ENCODE measurements at regions not wholly inside any gene's neighbourhood (a gene's known extent, or its start where the extent isn't known, plus 50 kb on each side); places are given as distances from the start of the nearest gene placed in this dataset.

- no peak for DNase-seq (ENCODE audit: low read depth in 2 of 2)
These were observed 161.3 kb downstream of the HAUS1 start for GRCh38 chr18:46265196-46266156.

- DNase-seq (ENCODE audit: low read depth in 2 of 2) = no peak
These were observed 162.3 kb downstream of the HAUS1 start for GRCh38 chr18:46266473-46266872.

GRCh38 chr18:46268671-46269070 lies 164.5 kb downstream of the HAUS1 start:
- no peak for DNase-seq (ENCODE audit: low read depth in 2 of 2)

- DNase-seq (ENCODE audit: low read depth in 2 of 2) = no peak
These were observed 165.1 kb downstream of the HAUS1 start for GRCh38 chr18:46269275-46269674.

- DNase-seq (ENCODE audit: low read depth in 2 of 2) = no peak
These were observed 167.3 kb downstream of the HAUS1 start for GRCh38 chr18:46271488-46271887.

- no peak for DNase-seq (ENCODE audit: low read depth in 2 of 2)
These were observed 169.7 kb downstream of the HAUS1 start for GRCh38 chr18:46273861-46274260.

- no peak for DNase-seq (ENCODE audit: low read depth in 2 of 2)
These were observed 170.1 kb downstream of the HAUS1 start for GRCh38 chr18:46274266-46274665.

GRCh38 chr18:46275370-46275769 lies 171.2 kb downstream of the HAUS1 start:
- no peak for DNase-seq (ENCODE audit: low read depth in 2 of 2)

GRCh38 chr18:46276748-46277147 lies 172.6 kb downstream of the HAUS1 start:
- no peak for DNase-seq (ENCODE audit: low read depth in 2 of 2)

GRCh38 chr18:46278481-46279465 lies 174.6 kb downstream of the HAUS1 start:
- no peak for DNase-seq (ENCODE audit: low read depth in 2 of 2)

- no peak for DNase-seq (ENCODE audit: low read depth in 2 of 2)
These were observed 175.5 kb downstream of the HAUS1 start for GRCh38 chr18:46279673-46280072.

GRCh38 chr18:46281185-46282176 lies 177.3 kb downstream of the HAUS1 start:
- peak; percentile 21 to 35 for DNase-seq (ENCODE audit: low read depth in 2 of 2)

GRCh38 chr18:46282177-46282570 lies 178.0 kb downstream of the HAUS1 start:
- DNase-seq (ENCODE audit: low read depth in 2 of 2) = no peak

GRCh38 chr18:46282646-46283045 lies 178.5 kb downstream of the HAUS1 start:
- DNase-seq (ENCODE audit: low read depth in 2 of 2) = no peak

GRCh38 chr18:46283268-46283667 lies 179.1 kb downstream of the HAUS1 start:
- no peak for DNase-seq (ENCODE audit: low read depth in 2 of 2)

GRCh38 chr18:46283895-46284295 lies 179.7 kb downstream of the HAUS1 start:
- DNase-seq (ENCODE audit: low read depth in 2 of 2) = no peak

- DNase-seq (ENCODE audit: low read depth in 2 of 2) = no peak
These were observed 185.3 kb downstream of the HAUS1 start for GRCh38 chr18:46289463-46289862.

GRCh38 chr18:46289931-46290330 lies 185.7 kb downstream of the HAUS1 start:
- no peak for DNase-seq (ENCODE audit: low read depth in 2 of 2)

- DNase-seq (ENCODE audit: low read depth in 2 of 2) = no peak
These were observed 186.3 kb downstream of the HAUS1 start for GRCh38 chr18:46290440-46291020.

- DNase-seq (ENCODE audit: low read depth in 2 of 2) = no peak
These were observed 187.0 kb downstream of the HAUS1 start for GRCh38 chr18:46291149-46291548.

GRCh38 chr18:46293742-46294181 lies 189.6 kb downstream of the HAUS1 start:
- no peak for DNase-seq (ENCODE audit: low read depth in 2 of 2)

Measured in stimulated activated CD8-positive, alpha-beta memory T cell treated with anti-CD3 and anti-CD28 coated beads, Interleukin-15, amount 100 ng/mL, for 48 hours (primary cell).